Keratinocyte (primary cell): ENCODE measurements at regions not wholly inside any gene's neighbourhood (a gene's known extent, or its start where the extent isn't known, plus 50 kb on each side); places are given as distances from the start of the nearest gene placed in this dataset.

Experiments used
- DNase-seq: peaks from one replicate; pipeline ENCODE4 v3.0.0-alpha.2; 2011; ENCODE audit warnings: low read depth, missing footprints, low spot score
- FAIRE-seq: peaks from 2 replicates; lab custom pipeline; 2011; peaks lifted over from hg19 to GRCh38; lab: Jason Lieb, UNC
- H2AFZ ChIP-seq: 2 replicates; pipeline ENCODE4 v1.6.0; 2012; ENCODE audit warnings: low read length, control low read depth, inconsistent platforms; ENCODE audit not compliant: control insufficient read depth
- H3K27ac ChIP-seq: 2 replicates; pipeline ENCODE4 v1.5.1; 2011; ENCODE audit warnings: low read length; ENCODE audit not compliant: control insufficient read depth, insufficient read depth
- H3K27me3 ChIP-seq: 3 replicates; pipeline ENCODE4 v1.6.0; 2011; ENCODE audit warnings: low read length; ENCODE audit not compliant: control insufficient read depth, insufficient read depth; ENCODE audit errors: extremely low read depth
- H3K36me3 ChIP-seq, 2 experiments: 2 replicates in 1 of 2; 3 replicates in 1 of 2; pipeline ENCODE4 v1.5.1; 2011; ENCODE audit warnings: low read length in 2 of 2, mild to moderate bottlenecking in 1 of 2; ENCODE audit not compliant: control insufficient read depth in 2 of 2, insufficient read depth in 2 of 2; ENCODE audit errors: extremely low read depth in 1 of 2
- H3K4me1 ChIP-seq: 3 replicates; pipeline ENCODE4 v1.5.1; 2011; ENCODE audit warnings: low read length; ENCODE audit not compliant: control insufficient read depth, insufficient read depth; ENCODE audit errors: extremely low read depth
- H3K4me2 ChIP-seq: 3 replicates; pipeline ENCODE4 v1.6.0; 2011; ENCODE audit warnings: low read depth, low read length; ENCODE audit not compliant: control insufficient read depth, insufficient read depth; ENCODE audit errors: extremely low read depth
- H3K4me3 ChIP-seq, 3 experiments: fragments of 200-600 bp in 1 of 3; sonication (generic) in 1 of 3; 2 replicates in 2 of 3; 3 replicates in 1 of 3; pipeline ENCODE4 v1.5.1; 2011 to 2016; ENCODE audit warnings: low read length in 3 of 3, mild to moderate bottlenecking in 3 of 3, control low read depth in 2 of 3, inconsistent platforms in 1 of 3, low read depth in 1 of 3, mixed read lengths in 1 of 3, mixed run types in 1 of 3, moderate library complexity in 1 of 3; ENCODE audit not compliant: control insufficient read depth in 2 of 3, insufficient read depth in 2 of 3; ENCODE audit errors: extremely low read depth in 1 of 3
- H3K79me2 ChIP-seq: 2 replicates; pipeline ENCODE4 v1.6.0; 2012; ENCODE audit warnings: low read length; ENCODE audit not compliant: control insufficient read depth, insufficient read depth
- H3K9ac ChIP-seq: 3 replicates; pipeline ENCODE4 v1.6.0; 2011; ENCODE audit warnings: low read length; ENCODE audit not compliant: control insufficient read depth, insufficient read depth; ENCODE audit errors: extremely low read depth
- H3K9me1 ChIP-seq: 3 replicates; pipeline ENCODE4 v1.6.0; 2011; ENCODE audit warnings: low read length; ENCODE audit not compliant: control insufficient read depth, insufficient read depth; ENCODE audit errors: extremely low read depth
- H3K9me3 ChIP-seq: 2 replicates; pipeline ENCODE4 v1.5.1; 2012; ENCODE audit warnings: low read depth, low read length; ENCODE audit not compliant: control insufficient read depth
- H4K20me1 ChIP-seq: 3 replicates; pipeline ENCODE4 v1.6.0; 2011; ENCODE audit warnings: low read length; ENCODE audit not compliant: control insufficient read depth, insufficient read depth; ENCODE audit errors: extremely low read depth
- CTCF ChIP-seq, 3 experiments: IDR thresholded peaks in 1 of 3; conservative IDR thresholded peaks in 1 of 3; optimal IDR thresholded peaks in 1 of 3; 2 replicates in 2 of 3; 3 replicates in 1 of 3; pipeline versions ENCODE3 to v1.5.1; 2011; ENCODE audit warnings: low read length in 3 of 3, mild to moderate bottlenecking in 3 of 3, moderate library complexity in 2 of 3, control low read depth in 1 of 3, inconsistent platforms in 1 of 3; ENCODE audit not compliant: insufficient read depth in 2 of 3; ENCODE audit errors: extremely low read depth in 1 of 3
- EZH2 ChIP-seq: IDR thresholded peaks from one replicate; pipeline ENCODE4 v1.6.1; 2012; ENCODE audit warnings: inconsistent platforms, mild to moderate bottlenecking, low read length, moderate library complexity
- dilution Hi-C: fragments of 300-500 bp; cut with MboI; formaldehyde crosslinking; loops from one replicate; pipeline ENCODE4 v1.7.0; 2020; ENCODE audit warnings: low sequenced_read_pairs; ENCODE audit not compliant: extremely low pct_ligation_motif_present

- no peak for DNase-seq
- Histone ChIP-seq H3K4me3 (no peak overlapping the region), H3K27me3 (peaks cover 6% of the 10 kb centered on the region), H3K4me1 (peaks cover 14% of the 10 kb centered on the region), H3K9me3 (no peaks in the 10 kb centered on the region), H3K4me2 (no peak overlapping the region), H3K9me1 (no peaks in the 10 kb centered on the region), H3K9ac (no peak overlapping the region), H4K20me1 (no peaks in the 10 kb centered on the region), H2AFZ (no peak overlapping the region), H3K79me2 (no peaks in the 10 kb centered on the region), H3K27ac (no peak overlapping the region), H3K36me3 (no peaks in the 10 kb centered on the region)
- TF ChIP-seq EZH2: no peak
- dilution Hi-C loops: no loop called here
- no peak for FAIRE-seq
Measured at GRCh38 chr20:4342609-4343008, 93.5 kb upstream of the ADRA1D start.

- H3K79me2 ChIP-seq: no peaks in the 10 kb centered on the region
- peaks cover 14% of the 10 kb centered on the region for H3K4me1 ChIP-seq
- no peak overlapping the region for H2AFZ ChIP-seq
- H3K4me3 ChIP-seq: no peak overlapping the region
- no peak for DNase-seq
- H3K4me2 ChIP-seq: peak overlapping the region; percentile 46
- TF ChIP-seq EZH2: no peak
- TF ChIP-seq CTCF (optimal IDR thresholded peaks at IDR 0.05 in 1 of 3, IDR thresholded peaks at IDR 0.05 in 1 of 3, conservative IDR thresholded peaks at IDR 0.05 in 1 of 3; ENCODE audit: extremely low read depth in 1 of 3, insufficient read depth in 2 of 3, low read length in 3 of 3): no peak
- no peak overlapping the region for H3K27ac ChIP-seq
- peak; percentile 69 for FAIRE-seq
- dilution Hi-C loops: no loop called here
- H4K20me1 ChIP-seq: no peaks in the 10 kb centered on the region
- H3K9me3 ChIP-seq: no peaks in the 10 kb centered on the region
- no peak overlapping the region for H3K9ac ChIP-seq
- H3K27me3 ChIP-seq: peaks cover 8% of the 10 kb centered on the region
- no peaks in the 10 kb centered on the region for H3K36me3 ChIP-seq
- H3K9me1 ChIP-seq: no peaks in the 10 kb centered on the region
Measured at GRCh38 chr20:4341804-4342485, 92.9 kb upstream of the ADRA1D start.

- DNase-seq (no peak), FAIRE-seq (no peak)
- Histone ChIP-seq H3K36me3 (no peaks in the 10 kb centered on the region), H3K4me2 (no peak overlapping the region), H3K9me3 (no peaks in the 10 kb centered on the region), H4K20me1 (no peaks in the 10 kb centered on the region), H3K9ac (no peak overlapping the region), H2AFZ (no peak overlapping the region), H3K4me1 (no peaks in the 10 kb centered on the region), H3K27ac (no peak overlapping the region), H3K79me2 (no peaks in the 10 kb centered on the region), H3K9me1 (no peaks in the 10 kb centered on the region), H3K4me3 (no peak overlapping the region), H3K27me3 (peaks cover 23% of the 10 kb centered on the region)
- dilution Hi-C loops: no loop called here
- TF ChIP-seq CTCF (optimal IDR thresholded peaks at IDR 0.05 in 1 of 3, IDR thresholded peaks at IDR 0.05 in 1 of 3, conservative IDR thresholded peaks at IDR 0.05 in 1 of 3; ENCODE audit: extremely low read depth in 1 of 3, insufficient read depth in 2 of 3, low read length in 3 of 3): no peak
- no peak for TF ChIP-seq EZH2
Measured at GRCh38 chr20:4335722-4336121, 86.6 kb upstream of the ADRA1D start.
